HepG2 (cell line): ENCODE measurements at regions not wholly inside any gene's neighbourhood (a gene's known extent, or its start where the extent isn't known, plus 50 kb on each side); places are given as distances from the start of the nearest gene placed in this dataset.

Experiments
- ATAC-seq: fragments of 200-7000 bp; cut with Tn5 transposase; 3 replicates; pipeline ENCODE4 v1.9.1; 2020; ENCODE audit warnings: mild to moderate bottlenecking, moderate library complexity
- BruUV-seq: library from RNA; stranded (reverse); fragments of 400-500 nt; replicated peaks from 2 replicates; lab custom pipeline; 2021; lab: Mats Ljungman, UMichigan
- CTCF ChIA-PET: fragments of 300-600 bp; formaldehyde crosslinking; extraction: SDS; loops from one replicate; lab custom pipeline; 2021; ENCODE audit warnings: low total read pairs, inconsistent platforms, low intra/inter-chr PET ratio; lab: Yijun Ruan, JAX
- POLR2A ChIA-PET: fragments of 350-600 bp; sonication (Branson Sonifier 250); formaldehyde crosslinking; loops from one replicate; lab custom pipeline; 2020; ENCODE audit warnings: antibody characterized with exemption, inconsistent platforms; lab: Yijun Ruan, JAX
- DNase-seq: peaks from one replicate; pipeline ENCODE4 v3.0.0-alpha.2; 2015; ENCODE audit warnings: low spot score
- FAIRE-seq: peaks from 3 replicates; lab custom pipeline; 2011; peaks lifted over from hg19 to GRCh38; lab: Jason Lieb, UNC
- H2AFZ ChIP-seq: one replicate; pipeline ENCODE4 v1.6.1; 2011; ENCODE audit warnings: low read length, inconsistent platforms
- H3K27ac ChIP-seq: fragments of 300-600 bp; 3 replicates; pipeline ENCODE4 v1.8.0; 2011; ENCODE audit warnings: mixed run types, mild to moderate bottlenecking, mixed read lengths, low read length, inconsistent platforms; ENCODE audit not compliant: insufficient read depth; ENCODE audit errors: extremely low read length
- H3K27me3 ChIP-seq, 2 experiments: fragments of 200-600 bp in 1 of 2; 2 replicates in 1 of 2; 3 replicates in 1 of 2; pipeline versions ENCODE4 v1.6.0 to v1.8.0; 2011; ENCODE audit warnings: low read length in 2 of 2, mild to moderate bottlenecking in 2 of 2, moderate library complexity in 2 of 2, inconsistent platforms in 1 of 2; ENCODE audit not compliant: insufficient read depth in 2 of 2, control insufficient read depth in 1 of 2
- H3K36me3 ChIP-seq, 2 experiments: fragments of 200-600 bp in 1 of 2; replicated peaks in 1 of 2; 2 replicates in 1 of 2; 3 replicates in 1 of 2; pipeline versions ENCODE4 v1.5.1 to v1.8.0; 2011; ENCODE audit warnings: low read length in 2 of 2, inconsistent platforms in 1 of 2; ENCODE audit not compliant: insufficient read depth in 2 of 2, control insufficient read depth in 1 of 2
- H3K4me1 ChIP-seq: 2 replicates; pipeline ENCODE4 v1.5.1; 2012; ENCODE audit warnings: low read length, inconsistent platforms; ENCODE audit not compliant: insufficient read depth
- H3K4me2 ChIP-seq: 2 replicates; pipeline ENCODE4 v1.6.0; 2011; ENCODE audit warnings: low read depth, low read length, inconsistent platforms
- H3K4me3 ChIP-seq, 3 experiments: fragments of 200-600 bp in 1 of 3; sonication (generic), shearing (Covaris generic) in 1 of 3; replicated peaks in 1 of 3; 2 replicates each; pipeline ENCODE4 v1.5.1; 2011 to 2016; ENCODE audit warnings: low read length in 3 of 3, inconsistent platforms in 2 of 3, low read depth in 2 of 3, mild to moderate bottlenecking in 2 of 3, control low read depth in 1 of 3, mixed read lengths in 1 of 3; ENCODE audit not compliant: insufficient read depth in 1 of 3
- H3K79me2 ChIP-seq: one replicate; pipeline ENCODE4 v1.6.1; 2011; ENCODE audit warnings: low read length, inconsistent platforms; ENCODE audit not compliant: insufficient read depth
- H3K9ac ChIP-seq: 2 replicates; pipeline ENCODE4 v1.6.0; 2011; ENCODE audit warnings: mild to moderate bottlenecking, low read depth, low read length, inconsistent platforms; ENCODE audit not compliant: insufficient read depth
- H3K9me3 ChIP-seq: 2 replicates; pipeline ENCODE4 v1.5.1; 2012; ENCODE audit warnings: mild to moderate bottlenecking, low read length
- H4K20me1 ChIP-seq: 2 replicates; pipeline ENCODE4 v1.6.0; 2011; ENCODE audit warnings: inconsistent platforms, mild to moderate bottlenecking, low read length, moderate library complexity; ENCODE audit not compliant: insufficient read depth
- ATF7 ChIP-seq, 2 experiments: fragments of 450-650 bp in 1 of 2; sonication (generic) in 1 of 2; formaldehyde crosslinking in 1 of 2; IDR thresholded peaks; 2 replicates each; pipeline versions ENCODE4 v1.4.0 to v1.6.1; 2016 to 2020; ENCODE audit warnings: antibody characterized with exemption in 1 of 2, mild to moderate bottlenecking in 1 of 2, missing genetic modification reagents in 1 of 2
- CC2D1A ChIP-seq: sonication (generic); formaldehyde crosslinking; IDR thresholded peaks from 2 replicates; pipeline ENCODE4 v1.8.1; 2023; ENCODE audit warnings: mild to moderate bottlenecking, missing genetic modification reagents
- POLR2AphosphoS5 ChIP-seq: IDR thresholded peaks from 2 replicates; pipeline ENCODE4 v1.6.1; 2012; ENCODE audit warnings: low read depth, low read length
- TAF15 ChIP-seq: fragments of 200-400 bp; formaldehyde crosslinking; IDR thresholded peaks from one replicate; pipeline ENCODE4 v1.6.1; 2018; ENCODE audit warnings: mild to moderate bottlenecking, low read depth, low read length; ENCODE audit not compliant: poor library complexity, severe bottlenecking
- ZFP37 ChIP-seq: sonication (generic); formaldehyde crosslinking; IDR thresholded peaks from 2 replicates; pipeline ENCODE4 v1.4.0; 2020; ENCODE audit warnings: missing genetic modification reagents, borderline replicate concordance
- ZMYM3 ChIP-seq: sonication (generic); formaldehyde crosslinking; IDR thresholded peaks from 2 replicates; pipeline ENCODE4 v1.5.1; 2020; ENCODE audit warnings: mild to moderate bottlenecking, missing genetic modification reagents
- ZNF235 ChIP-seq: sonication (generic); formaldehyde crosslinking; IDR thresholded peaks from 2 replicates; pipeline ENCODE4 v1.8.1; 2023; ENCODE audit warnings: mild to moderate bottlenecking, missing genetic modification reagents, borderline replicate concordance
- ZNF337 ChIP-seq: sonication (generic); formaldehyde crosslinking; IDR thresholded peaks from 2 replicates; pipeline ENCODE4 v1.5.1; 2020; ENCODE audit warnings: missing genetic modification reagents, low read depth, mild to moderate bottlenecking, borderline replicate concordance
- ZNF414 ChIP-seq: sonication (generic); formaldehyde crosslinking; IDR thresholded peaks from 2 replicates; pipeline ENCODE4 v1.5.0; 2020; ENCODE audit warnings: missing genetic modification reagents
- ZNF646 ChIP-seq: sonication (generic); formaldehyde crosslinking; IDR thresholded peaks from 2 replicates; pipeline ENCODE4 v1.9.0; 2021; ENCODE audit warnings: mild to moderate bottlenecking, missing genetic modification reagents
- ZNF709 ChIP-seq: sonication (generic); formaldehyde crosslinking; IDR thresholded peaks from 2 replicates; pipeline ENCODE4 v1.5.0; 2020; ENCODE audit warnings: mild to moderate bottlenecking, missing genetic modification reagents
- WGBS: methylation state at CpG from one replicate; pipeline ENCODE4 v1.1.6; 2017; ENCODE audit warnings: low lambda C conversion rate; 5-methylcytosine and 5-hydroxymethylcytosine counted together
- in situ Hi-C: cut with HindIII; loops from 2 replicates; pipeline ENCODE4 v1.10.0; 2017; ENCODE audit warnings: low pct_unique_long_range_greater_than_20kb; ENCODE audit not compliant: extremely low pct_ligation_motif_present
- intact Hi-C: fragments of 100-400 bp; cut with micrococcal nuclease; formaldehyde crosslinking; loops from one replicate; pipeline ENCODE4 v1.10.0; 2022; ENCODE audit not compliant: unreplicated experiment

GRCh38 chrY:21177306-21177800, 333.8 kb upstream of the RBMY1B start:
- ChIA-PET POLR2A (no interaction called here), CTCF (no interaction called here)
- TF ChIP-seq ZNF235 (no peak), POLR2AphosphoS5 (no peak)
- H3K27me3 ChIP-seq, result no peaks in the 10 kb centered on the region
- in situ Hi-C loops, result loop anchor here (25.0 kb wide), 1 partner anchor 110 kb away; no protein-coding TSS in a partner anchor
- H2AFZ ChIP-seq, result no peak overlapping the region
- intact Hi-C loops, result no loop called here
- ATAC-seq (no peak), DNase-seq (no peak), FAIRE-seq (no peak)
- no peaks in the 10 kb centered on the region for H3K79me2 ChIP-seq
- no peak overlapping the region for H3K27ac ChIP-seq
- WGBS, result 0% methylated on average over 1 of the region's 1 CpG
- H3K9me3 ChIP-seq, result peaks cover 55% of the 10 kb centered on the region; the same call in 1 of the 2 replicates
- no peaks in the 10 kb centered on the region for H3K36me3 ChIP-seq
- H3K4me3 ChIP-seq, result no peak overlapping the region
- H3K4me1 ChIP-seq, result no peaks in the 10 kb centered on the region
- no peaks in the 10 kb centered on the region for H4K20me1 ChIP-seq
- H3K9ac ChIP-seq, result no peak overlapping the region
- BruUV-seq, result no TSS peak
- H3K4me2 ChIP-seq, result no peak overlapping the region

- Histone ChIP-seq H4K20me1 (no peaks in the 10 kb centered on the region), H3K9me3 (peaks cover 60% of the 10 kb centered on the region), H3K27ac (no peak overlapping the region), H2AFZ (no peak overlapping the region), H3K4me3 (no peak overlapping the region), H3K4me1 (no peaks in the 10 kb centered on the region), H3K4me2 (no peak overlapping the region), H3K9ac (no peak overlapping the region), H3K79me2 (no peaks in the 10 kb centered on the region), H3K36me3 (no peaks in the 10 kb centered on the region), H3K27me3 (no peaks in the 10 kb centered on the region)
- CTCF ChIA-PET, result no interaction called here
- intact Hi-C loops (no loop called here), in situ Hi-C loops (loop anchor here (25.0 kb wide), 1 partner anchor 109 kb away; no protein-coding TSS in a partner anchor)
- FAIRE-seq, result no peak
- 0% methylated on average over 1 of the region's 1 CpG for WGBS
- no TSS peak for BruUV-seq
- no peak for ATAC-seq
- no peak for DNase-seq
- POLR2A ChIA-PET, result no interaction called here
- TF ChIP-seq ATF7 (IDR thresholded peaks at IDR 0.05), result no peak
- no peak for TF ChIP-seq ATF7 (CRISPR knock-in tag; IDR thresholded peaks at IDR 0.05)
- no peak for TF ChIP-seq ZNF709 (CRISPR knock-in tag)
- no peak for TF ChIP-seq TAF15
- TF ChIP-seq ZNF414 (CRISPR knock-in tag), result no peak
- no peak for TF ChIP-seq ZNF337 (CRISPR knock-in tag)
- no peak for TF ChIP-seq ZFP37 (CRISPR knock-in tag)
- no peak for TF ChIP-seq ZNF646
- no peak for TF ChIP-seq ZMYM3 (CRISPR knock-in tag)
- TF ChIP-seq CC2D1A, result no peak
These were observed 332.9 kb upstream of the RBMY1B start for GRCh38 chrY:21178281-21178680.
